ENCODE measurements at regions not wholly inside any gene's neighbourhood (a gene's known extent, or its start where the extent isn't known, plus 50 kb on each side); places are given as distances from the start of the nearest gene placed in this dataset.

DNA sequence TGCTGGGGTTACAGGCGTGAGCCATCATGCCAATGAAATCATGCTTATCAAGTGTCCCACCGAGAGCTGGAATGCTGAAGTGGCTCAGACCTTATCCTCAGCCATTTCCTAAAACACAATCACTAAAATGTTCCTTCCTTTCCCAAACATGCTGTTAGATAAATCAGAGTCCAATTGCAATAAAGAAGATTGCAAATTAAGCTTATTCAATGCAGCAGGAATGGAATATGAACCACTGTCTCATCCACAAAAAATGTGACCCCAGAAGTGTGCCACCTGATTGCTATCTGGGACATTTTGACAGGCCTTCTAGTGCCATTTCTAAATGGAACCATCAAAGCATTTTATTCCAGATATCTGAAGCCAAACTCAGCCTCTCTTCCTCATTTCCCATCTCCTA is 205.5 kb upstream of the CDH11 start:
- Histone ChIP-seq H3K9me3 (ENCODE audit: low read length) (no peaks in the 10 kb centered on the region), H3K36me3 (ENCODE audit: low read depth, low read length) (no peaks in the 10 kb centered on the region), H3K4me3 (ENCODE audit: low read length) (no peak overlapping the region), H3K27ac (ENCODE audit: low read length) (no peak overlapping the region), H3K79me2 (ENCODE audit: low read length) (no peaks in the 10 kb centered on the region), H4K20me1 (ENCODE audit: low read length) (no peaks in the 10 kb centered on the region), H3K9ac (ENCODE audit: low read length) (no peak overlapping the region), H3K9me2 (replicated peaks; ENCODE audit: low read length) (no peaks in the 10 kb centered on the region), H3K27me3 (ENCODE audit: low read length) (no peaks in the 10 kb centered on the region), H3F3A (ENCODE audit: low read length, unreplicated experiment) (no peaks in the 10 kb centered on the region), H3K4me2 (ENCODE audit: low read length) (no peak overlapping the region), H2AFZ (ENCODE audit: low read length) (no peak overlapping the region), H3K4me1 (ENCODE audit: insufficient read depth, low read length) (no peaks in the 10 kb centered on the region)
- CTCF ChIA-PET = no interaction called here
- no peak for DNase-seq
- no peak for ATAC-seq
- intact Hi-C loops (cut with micrococcal nuclease) = no loop called here
- POLR2A ChIA-PET (ENCODE audit: unreplicated experiment) = no interaction called here
- TF ChIP-seq EZH2phosphoT487 (IDR thresholded peaks at IDR 0.05; ENCODE audit: borderline replicate concordance, low read length) (no peak), EZH2 (IDR thresholded peaks at IDR 0.05; ENCODE audit: low read length, unreplicated experiment) (no peak)
- TF ChIP-seq, protein P1, sequence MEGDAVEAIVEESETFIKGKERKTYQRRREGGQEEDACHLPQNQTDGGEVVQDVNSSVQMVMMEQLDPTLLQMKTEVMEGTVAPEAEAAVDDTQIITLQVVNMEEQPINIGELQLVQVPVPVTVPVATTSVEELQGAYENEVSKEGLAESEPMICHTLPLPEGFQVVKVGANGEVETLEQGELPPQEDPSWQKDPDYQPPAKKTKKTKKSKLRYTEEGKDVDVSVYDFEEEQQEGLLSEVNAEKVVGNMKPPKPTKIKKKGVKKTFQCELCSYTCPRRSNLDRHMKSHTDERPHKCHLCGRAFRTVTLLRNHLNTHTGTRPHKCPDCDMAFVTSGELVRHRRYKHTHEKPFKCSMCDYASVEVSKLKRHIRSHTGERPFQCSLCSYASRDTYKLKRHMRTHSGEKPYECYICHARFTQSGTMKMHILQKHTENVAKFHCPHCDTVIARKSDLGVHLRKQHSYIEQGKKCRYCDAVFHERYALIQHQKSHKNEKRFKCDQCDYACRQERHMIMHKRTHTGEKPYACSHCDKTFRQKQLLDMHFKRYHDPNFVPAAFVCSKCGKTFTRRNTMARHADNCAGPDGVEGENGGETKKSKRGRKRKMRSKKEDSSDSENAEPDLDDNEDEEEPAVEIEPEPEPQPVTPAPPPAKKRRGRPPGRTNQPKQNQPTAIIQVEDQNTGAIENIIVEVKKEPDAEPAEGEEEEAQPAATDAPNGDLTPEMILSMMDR (conservative IDR thresholded peaks at IDR 0.05; ENCODE audit: low read depth, low read length) = no peak
- no TSS peak for BruUV-seq (replicated peaks)

DNA sequence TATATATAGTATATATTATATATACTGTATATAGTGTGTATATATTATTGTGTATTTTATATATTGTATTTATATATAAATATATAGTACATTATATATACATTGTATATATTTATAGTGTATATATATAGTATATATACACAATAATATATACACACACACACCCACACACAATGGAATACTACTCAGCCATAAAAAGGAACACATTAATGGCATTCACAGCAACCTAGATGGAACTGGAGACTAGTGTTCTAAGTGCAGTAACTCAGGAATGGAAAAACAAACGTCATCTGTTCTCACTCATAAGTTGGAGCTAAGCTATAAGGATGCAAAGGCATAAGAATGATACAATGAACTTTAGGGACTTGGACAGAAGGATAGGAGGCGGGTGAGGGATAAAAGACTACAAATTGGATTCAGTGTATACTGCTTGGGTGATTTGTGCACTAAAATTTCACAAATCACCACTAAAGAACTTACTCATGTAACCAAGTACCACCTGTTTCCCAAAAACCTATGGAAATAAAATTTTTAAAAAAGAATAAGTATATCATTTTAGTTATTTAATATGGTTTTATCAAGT is 201.9 kb upstream of the CDH11 start:
- no peak overlapping the region for H3K9ac ChIP-seq (ENCODE audit: low read length)
- no peaks in the 10 kb centered on the region for H3K27me3 ChIP-seq (ENCODE audit: low read length)
- H3K4me3 ChIP-seq (ENCODE audit: low read length) = no peak overlapping the region
- no TSS peak for BruUV-seq (replicated peaks)
- H3K9me2 ChIP-seq (replicated peaks; ENCODE audit: low read length) = no peaks in the 10 kb centered on the region
- ChIA-PET POLR2A (ENCODE audit: unreplicated experiment) (no interaction called here), CTCF (no interaction called here)
- H3K9me3 ChIP-seq (ENCODE audit: low read length) = no peaks in the 10 kb centered on the region
- ATAC-seq (no peak), DNase-seq (no peak)
- no peaks in the 10 kb centered on the region for H3F3A ChIP-seq (ENCODE audit: low read length, unreplicated experiment)
- H3K4me1 ChIP-seq (ENCODE audit: insufficient read depth, low read length) = no peaks in the 10 kb centered on the region
- H4K20me1 ChIP-seq (ENCODE audit: low read length) = no peaks in the 10 kb centered on the region
- TF ChIP-seq EZH2phosphoT487 (IDR thresholded peaks at IDR 0.05; ENCODE audit: borderline replicate concordance, low read length) = no peak
- no peak for TF ChIP-seq EZH2 (IDR thresholded peaks at IDR 0.05; ENCODE audit: low read length, unreplicated experiment)
- TF ChIP-seq, protein P1 (conservative IDR thresholded peaks at IDR 0.05; ENCODE audit: low read depth, low read length) = no peak
- intact Hi-C loops (cut with micrococcal nuclease) = no loop called here
- no peaks in the 10 kb centered on the region for H3K36me3 ChIP-seq (ENCODE audit: low read depth, low read length)
- no peak overlapping the region for H2AFZ ChIP-seq (ENCODE audit: low read length)
- H3K79me2 ChIP-seq (ENCODE audit: low read length) = no peaks in the 10 kb centered on the region
- H3K27ac ChIP-seq (ENCODE audit: low read length) = no peak overlapping the region
- H3K4me2 ChIP-seq (ENCODE audit: low read length) = no peak overlapping the region

DNA sequence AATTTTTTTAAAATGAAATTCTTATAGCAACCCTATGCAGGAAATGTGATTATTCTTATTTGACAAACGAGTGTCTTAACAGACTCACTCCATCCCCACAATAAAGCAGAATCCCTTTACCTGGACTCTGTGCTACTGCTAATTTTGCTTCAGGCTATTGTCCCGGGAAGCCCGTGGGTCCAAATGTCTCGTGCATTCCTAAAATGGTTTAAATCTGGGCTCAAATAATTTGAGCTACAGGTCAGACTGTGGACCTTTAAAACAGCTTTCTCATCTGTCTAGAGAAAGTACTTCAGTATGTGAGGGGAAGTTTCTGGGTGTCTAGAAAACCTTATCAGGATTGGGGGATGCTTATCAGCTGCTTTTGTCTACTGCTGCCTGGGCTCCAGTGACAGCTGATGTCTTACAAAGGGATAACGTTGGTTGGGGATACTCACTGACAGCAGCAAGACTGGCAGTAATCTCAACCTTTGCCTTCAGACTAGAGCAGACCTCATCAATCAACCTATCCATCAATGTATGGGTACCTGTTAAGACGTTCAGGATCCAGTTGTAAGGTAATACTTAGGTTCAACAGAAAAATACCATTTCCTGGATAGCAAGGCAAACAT is 197.9 kb upstream of the CDH11 start:
- TF ChIP-seq, protein P1 (conservative IDR thresholded peaks at IDR 0.05; ENCODE audit: low read depth, low read length) = no peak
- TF ChIP-seq EZH2 (IDR thresholded peaks at IDR 0.05; ENCODE audit: low read length, unreplicated experiment) = no peak
- TF ChIP-seq EZH2phosphoT487 (IDR thresholded peaks at IDR 0.05; ENCODE audit: borderline replicate concordance, low read length) = no peak
- Histone ChIP-seq H3K27me3 (ENCODE audit: low read length) (no peaks in the 10 kb centered on the region), H3K9me3 (ENCODE audit: low read length) (no peaks in the 10 kb centered on the region), H4K20me1 (ENCODE audit: low read length) (no peaks in the 10 kb centered on the region), H3K4me2 (ENCODE audit: low read length) (no peak overlapping the region), H3K36me3 (ENCODE audit: low read depth, low read length) (no peaks in the 10 kb centered on the region), H3K9me2 (replicated peaks; ENCODE audit: low read length) (no peaks in the 10 kb centered on the region), H3K27ac (ENCODE audit: low read length) (no peak overlapping the region), H2AFZ (ENCODE audit: low read length) (no peak overlapping the region), H3K4me1 (ENCODE audit: insufficient read depth, low read length) (no peaks in the 10 kb centered on the region), H3K9ac (ENCODE audit: low read length) (no peak overlapping the region), H3K4me3 (ENCODE audit: low read length) (no peak overlapping the region), H3K79me2 (ENCODE audit: low read length) (no peaks in the 10 kb centered on the region), H3F3A (ENCODE audit: low read length, unreplicated experiment) (no peaks in the 10 kb centered on the region)
- ChIA-PET CTCF (interaction anchor here (0.6 kb wide), 1 partner anchor 1242 kb away, joined by 3 read pairs; no protein-coding TSS in a partner anchor), POLR2A (ENCODE audit: unreplicated experiment) (no interaction called here)
- no TSS peak for BruUV-seq (replicated peaks)
- no peak for DNase-seq
- intact Hi-C loops (cut with micrococcal nuclease) = no loop called here
- ATAC-seq = no peak
